ENCODE measurements at regions not wholly inside any gene's neighbourhood (a gene's known extent, or its start where the extent isn't known, plus 50 kb on each side); places are given as distances from the start of the nearest gene placed in this dataset.

DNA sequence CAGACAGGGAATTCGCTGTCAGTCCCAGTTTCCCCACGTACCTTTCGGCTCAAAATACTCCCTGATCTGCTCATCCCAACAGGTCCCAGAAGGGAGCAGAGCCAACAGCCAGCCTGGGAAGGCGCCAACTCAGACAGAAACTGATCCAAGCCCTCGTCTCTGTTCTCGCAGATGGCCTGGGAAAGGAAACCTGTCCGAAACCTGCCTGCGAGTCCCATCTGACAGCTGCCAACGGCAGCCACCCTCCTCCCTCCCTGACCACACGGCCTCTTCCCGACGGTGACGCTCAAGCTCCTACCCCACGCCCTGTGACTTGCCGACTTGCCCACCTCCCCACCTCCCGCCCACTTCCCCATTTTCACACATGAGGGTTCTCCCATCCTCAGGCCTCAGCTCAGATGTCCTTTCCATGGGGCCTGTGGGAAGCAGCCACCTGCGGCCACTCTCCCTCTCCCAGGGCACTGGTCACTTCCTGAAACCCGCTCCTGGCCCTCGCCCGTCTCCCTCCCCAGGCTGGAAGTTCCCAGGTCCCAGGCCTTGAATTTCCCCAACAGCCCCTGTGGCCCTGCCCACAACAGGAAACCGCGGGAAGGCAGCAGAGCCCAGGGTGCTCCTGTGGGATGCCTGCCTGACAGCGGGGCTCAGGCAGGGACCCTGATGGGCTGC lies 60.9 kb upstream of the FBRSL1 start:
- TF ChIP-seq, protein P1, sequence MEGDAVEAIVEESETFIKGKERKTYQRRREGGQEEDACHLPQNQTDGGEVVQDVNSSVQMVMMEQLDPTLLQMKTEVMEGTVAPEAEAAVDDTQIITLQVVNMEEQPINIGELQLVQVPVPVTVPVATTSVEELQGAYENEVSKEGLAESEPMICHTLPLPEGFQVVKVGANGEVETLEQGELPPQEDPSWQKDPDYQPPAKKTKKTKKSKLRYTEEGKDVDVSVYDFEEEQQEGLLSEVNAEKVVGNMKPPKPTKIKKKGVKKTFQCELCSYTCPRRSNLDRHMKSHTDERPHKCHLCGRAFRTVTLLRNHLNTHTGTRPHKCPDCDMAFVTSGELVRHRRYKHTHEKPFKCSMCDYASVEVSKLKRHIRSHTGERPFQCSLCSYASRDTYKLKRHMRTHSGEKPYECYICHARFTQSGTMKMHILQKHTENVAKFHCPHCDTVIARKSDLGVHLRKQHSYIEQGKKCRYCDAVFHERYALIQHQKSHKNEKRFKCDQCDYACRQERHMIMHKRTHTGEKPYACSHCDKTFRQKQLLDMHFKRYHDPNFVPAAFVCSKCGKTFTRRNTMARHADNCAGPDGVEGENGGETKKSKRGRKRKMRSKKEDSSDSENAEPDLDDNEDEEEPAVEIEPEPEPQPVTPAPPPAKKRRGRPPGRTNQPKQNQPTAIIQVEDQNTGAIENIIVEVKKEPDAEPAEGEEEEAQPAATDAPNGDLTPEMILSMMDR (IDR thresholded peaks at IDR 0.05): no peak
- TF ChIP-seq POLR2AphosphoS5 (IDR thresholded peaks at IDR 0.05) (no peak), POLR2A (IDR thresholded peaks at IDR 0.05; ENCODE audit: low read depth) (no peak), EP300 (IDR thresholded peaks at IDR 0.05) (no peak)

Data from esophagus muscularis mucosa (tissue), 4 donors.